Activated T-helper 1 cell treated with anti-CD3 and anti-CD28 coated beads, Interleukin-12 subunit alpha, Interleukin-12 subunit beta, Interleukin-2, Interleukin-4 antibody, amounts not matched to agents 30 ng/mL and 10 ng/mL and 1 ng/mL, durations not matched to agents 14 hours and 24 hours and 36 hours (primary cell): ENCODE measurements at regions not wholly inside any gene's neighbourhood (a gene's known extent, or its start where the extent isn't known, plus 50 kb on each side); places are given as distances from the start of the nearest gene placed in this dataset.

Source experiments
- DNase-seq: peaks from one replicate; pipeline ENCODE4 v3.0.0; 2021; ENCODE audit warnings: low spot score
- H3K27ac Mint-ChIP-seq: one replicate; pipeline ENCODE4 v1.8.0; 2021; ENCODE audit warnings: mild to moderate bottlenecking, mixed read lengths
- H3K27me3 Mint-ChIP-seq: one replicate; pipeline ENCODE4 v1.8.0; 2022; ENCODE audit warnings: mild to moderate bottlenecking, moderate library complexity, mixed read lengths; ENCODE audit not compliant: insufficient read depth
- H3K36me3 Mint-ChIP-seq: one replicate; pipeline ENCODE4 v1.8.0; 2021; ENCODE audit warnings: low read depth, mixed read lengths
- H3K4me1 Mint-ChIP-seq: one replicate; pipeline ENCODE4 v1.8.0; 2021; ENCODE audit warnings: low read depth, mixed read lengths
- H3K4me3 Mint-ChIP-seq: one replicate; pipeline ENCODE4 v1.8.0; 2021; ENCODE audit warnings: mild to moderate bottlenecking, moderate library complexity, mixed read lengths
- H3K9me3 Mint-ChIP-seq: one replicate; pipeline ENCODE4 v1.8.0; 2021; ENCODE audit warnings: mixed read lengths
- intact Hi-C: fragments of 100-400 bp; cut with micrococcal nuclease; formaldehyde crosslinking; loops from one replicate; pipeline ENCODE4 v1.15.1; 2024

GRCh38 chr2:217206016-217206725, 346.3 kb upstream of the TNP1 start:
- H3K9me3 Mint-ChIP-seq: peaks cover 11% of the 10 kb centered on the region
- DNase-seq: no peak
- H3K36me3 Mint-ChIP-seq: no peaks in the 10 kb centered on the region
- no peaks in the 10 kb centered on the region for H3K4me1 Mint-ChIP-seq
- peaks cover 28% of the 10 kb centered on the region for H3K27me3 Mint-ChIP-seq
- intact Hi-C loops: no loop called here
- H3K27ac Mint-ChIP-seq: no peak overlapping the region
- H3K4me3 Mint-ChIP-seq: no peak overlapping the region

DNA sequence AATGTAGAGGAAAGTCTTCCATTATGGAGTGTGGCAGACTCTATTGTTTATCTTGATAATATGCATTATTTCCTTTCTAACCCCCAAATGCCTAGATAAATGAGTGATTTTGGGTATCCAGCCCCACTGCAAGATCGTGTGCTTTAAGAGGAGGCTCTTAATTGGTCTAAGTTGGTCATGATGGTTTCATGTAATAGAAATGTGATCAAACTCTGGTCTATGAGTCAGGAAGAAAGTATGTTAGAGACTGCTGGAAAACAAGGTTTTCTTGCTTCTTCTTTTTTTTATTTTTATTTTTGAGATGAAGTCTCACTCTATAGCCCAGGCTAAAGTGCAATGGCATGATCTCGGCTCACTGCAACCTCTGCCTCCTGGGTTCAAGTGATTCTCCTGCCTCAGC, 344.5 kb upstream of the TNP1 start:
- H3K27me3 Mint-ChIP-seq: peaks cover 31% of the 10 kb centered on the region
- H3K4me1 Mint-ChIP-seq: no peaks in the 10 kb centered on the region
- intact Hi-C loops: loop anchor here (5.0 kb wide), 1 partner anchor 33 kb away; no protein-coding TSS in a partner anchor
- H3K27ac Mint-ChIP-seq: no peak overlapping the region
- H3K4me3 Mint-ChIP-seq: no peak overlapping the region
- peaks cover 11% of the 10 kb centered on the region for H3K9me3 Mint-ChIP-seq
- no peaks in the 10 kb centered on the region for H3K36me3 Mint-ChIP-seq
- no peak for DNase-seq

GRCh38 chr2:217203086-217203485, 343.2 kb upstream of the TNP1 start:
- Mint-ChIP-seq H3K27ac (no peak overlapping the region), H3K4me3 (no peak overlapping the region), H3K9me3 (peaks cover 11% of the 10 kb centered on the region), H3K27me3 (peaks cover 28% of the 10 kb centered on the region), H3K36me3 (no peaks in the 10 kb centered on the region), H3K4me1 (no peaks in the 10 kb centered on the region)
- intact Hi-C loops: loop anchor here (5.0 kb wide), 1 partner anchor 34 kb away; no protein-coding TSS in a partner anchor
- DNase-seq: no peak

GRCh38 chr2:217199255-217199630, 339.4 kb upstream of the TNP1 start:
- H3K4me3 Mint-ChIP-seq: no peak overlapping the region
- H3K27ac Mint-ChIP-seq: no peak overlapping the region
- no peaks in the 10 kb centered on the region for H3K4me1 Mint-ChIP-seq
- H3K9me3 Mint-ChIP-seq: peaks cover 17% of the 10 kb centered on the region
- no peaks in the 10 kb centered on the region for H3K36me3 Mint-ChIP-seq
- intact Hi-C loops: no loop called here
- no peak for DNase-seq
- peaks cover 18% of the 10 kb centered on the region for H3K27me3 Mint-ChIP-seq

GRCh38 chr2:217195658-217196446, 336.0 kb upstream of the TNP1 start:
- Mint-ChIP-seq H3K4me1 (no peaks in the 10 kb centered on the region), H3K4me3 (no peak overlapping the region), H3K9me3 (peaks cover 8% of the 10 kb centered on the region), H3K27ac (no peak overlapping the region), H3K36me3 (peaks cover 1% of the 10 kb centered on the region), H3K27me3 (peaks cover 3% of the 10 kb centered on the region)
- intact Hi-C loops: no loop called here
- no peak for DNase-seq

DNA sequence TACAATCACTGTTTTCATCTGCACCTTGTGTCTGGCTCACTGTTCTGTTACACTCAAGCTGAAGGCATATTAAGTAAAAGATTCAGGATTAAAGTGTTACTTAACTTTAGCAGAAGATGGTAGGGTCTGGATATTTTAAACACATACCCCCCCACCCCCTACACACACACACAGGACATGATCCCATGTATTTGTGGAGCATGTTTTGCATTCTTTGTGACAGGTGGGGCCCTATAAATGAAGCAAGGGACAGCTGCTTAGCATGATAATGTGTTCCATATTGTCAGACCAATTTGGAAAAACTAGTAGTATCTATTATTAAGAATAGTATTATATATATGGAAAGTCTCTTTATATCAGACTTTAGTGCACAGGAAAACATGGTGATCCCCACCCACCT, 335.2 kb upstream of the TNP1 start:
- Mint-ChIP-seq H3K4me3 (no peak overlapping the region), H3K9me3 (peaks cover 8% of the 10 kb centered on the region), H3K27me3 (no peaks in the 10 kb centered on the region), H3K36me3 (peaks cover 1% of the 10 kb centered on the region), H3K4me1 (no peaks in the 10 kb centered on the region), H3K27ac (no peak overlapping the region)
- no peak for DNase-seq
- intact Hi-C loops: no loop called here

GRCh38 chr2:217193431-217194340, 333.8 kb upstream of the TNP1 start:
- no peak overlapping the region for H3K4me3 Mint-ChIP-seq
- intact Hi-C loops: no loop called here
- no peak for DNase-seq
- no peaks in the 10 kb centered on the region for H3K27me3 Mint-ChIP-seq
- H3K9me3 Mint-ChIP-seq: peaks cover 8% of the 10 kb centered on the region
- peaks cover 1% of the 10 kb centered on the region for H3K36me3 Mint-ChIP-seq
- H3K4me1 Mint-ChIP-seq: no peaks in the 10 kb centered on the region
- H3K27ac Mint-ChIP-seq: no peak overlapping the region

DNA sequence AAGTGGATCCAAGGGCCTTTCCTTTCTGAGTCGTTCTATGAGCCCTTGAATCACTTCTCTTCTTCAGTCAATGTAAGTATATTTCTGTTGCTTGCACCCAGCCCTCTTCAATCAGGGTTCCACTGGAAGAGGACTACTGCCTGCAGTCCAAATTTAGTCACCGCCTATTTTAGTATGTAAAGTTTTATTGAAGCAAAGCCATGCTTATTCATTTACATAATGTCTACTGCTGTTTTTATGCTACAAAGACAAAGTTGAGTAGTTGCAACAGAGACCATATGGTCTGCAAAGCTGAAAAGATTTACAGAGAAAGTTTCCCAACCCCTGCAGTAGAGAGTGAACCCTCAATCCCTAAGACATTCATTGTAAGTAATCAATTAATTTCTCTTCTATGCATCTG, 332.5 kb upstream of the TNP1 start:
- Mint-ChIP-seq H3K27ac (no peak overlapping the region), H3K4me3 (no peak overlapping the region), H3K36me3 (peaks cover 1% of the 10 kb centered on the region), H3K4me1 (no peaks in the 10 kb centered on the region), H3K9me3 (peaks cover 6% of the 10 kb centered on the region), H3K27me3 (no peaks in the 10 kb centered on the region)
- intact Hi-C loops: no loop called here
- DNase-seq: no peak

GRCh38 chr2:217189747-217190146, 329.9 kb upstream of the TNP1 start:
- Mint-ChIP-seq H3K27ac (no peak overlapping the region), H3K4me3 (no peak overlapping the region), H3K36me3 (peaks cover 1% of the 10 kb centered on the region), H3K4me1 (no peaks in the 10 kb centered on the region), H3K27me3 (no peaks in the 10 kb centered on the region), H3K9me3 (no peaks in the 10 kb centered on the region)
- no peak for DNase-seq
- intact Hi-C loops: no loop called here

DNA sequence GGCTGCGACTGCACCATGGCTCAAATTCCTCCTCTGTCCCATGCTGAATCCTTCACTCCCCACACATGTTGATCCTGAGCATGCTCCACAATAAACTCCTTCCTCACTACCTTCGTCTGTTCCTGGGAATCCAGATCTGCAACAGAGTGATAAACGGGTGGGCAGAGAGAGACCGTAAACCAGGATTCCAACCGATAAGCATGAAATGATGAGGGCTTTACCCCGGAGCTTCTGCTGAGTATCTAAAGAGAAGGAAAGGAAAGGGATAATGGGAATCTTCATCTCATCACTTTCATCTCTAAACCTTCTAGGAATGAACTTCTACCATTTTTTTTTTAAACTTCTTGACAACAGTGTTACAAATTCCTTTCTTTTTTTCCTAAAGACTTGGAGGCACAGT, 329.3 kb upstream of the TNP1 start:
- no peaks in the 10 kb centered on the region for H3K9me3 Mint-ChIP-seq
- no peak for DNase-seq
- H3K36me3 Mint-ChIP-seq: peaks cover 1% of the 10 kb centered on the region
- H3K4me3 Mint-ChIP-seq: no peak overlapping the region
- intact Hi-C loops: no loop called here
- no peaks in the 10 kb centered on the region for H3K4me1 Mint-ChIP-seq
- no peak overlapping the region for H3K27ac Mint-ChIP-seq
- no peaks in the 10 kb centered on the region for H3K27me3 Mint-ChIP-seq

DNA sequence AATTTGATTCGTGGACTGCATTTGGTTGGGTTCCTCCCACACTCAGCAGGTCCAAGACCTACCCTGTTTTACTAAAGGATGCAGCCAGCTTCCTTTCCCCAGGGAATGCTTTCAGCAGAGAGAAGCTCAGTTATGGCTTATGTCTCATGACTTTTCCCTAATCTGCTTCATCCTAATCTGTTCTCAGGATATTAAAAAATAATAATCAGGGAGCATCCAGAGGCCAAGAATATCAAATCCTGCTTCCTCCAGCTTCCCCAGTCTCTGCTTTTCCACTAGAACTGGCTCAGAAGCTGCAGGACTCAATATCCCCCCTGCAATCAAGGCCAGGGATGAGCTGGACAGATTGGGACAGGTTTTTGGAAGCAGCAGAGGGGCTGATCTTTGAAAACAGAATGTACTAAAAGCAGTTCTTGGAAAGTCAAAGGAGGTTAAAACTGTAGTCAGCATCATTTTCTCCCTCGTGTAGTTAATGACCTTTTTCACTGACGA, 326.9 kb upstream of the TNP1 start:
- DNase-seq: no peak
- Mint-ChIP-seq H3K4me1 (no peaks in the 10 kb centered on the region), H3K36me3 (peaks cover 1% of the 10 kb centered on the region), H3K4me3 (no peak overlapping the region), H3K27me3 (no peaks in the 10 kb centered on the region), H3K9me3 (no peaks in the 10 kb centered on the region), H3K27ac (no peak overlapping the region)
- intact Hi-C loops: no loop called here

GRCh38 chr2:217186152-217186551, 326.3 kb upstream of the TNP1 start:
- Mint-ChIP-seq H3K4me1 (no peaks in the 10 kb centered on the region), H3K4me3 (no peak overlapping the region), H3K36me3 (no peaks in the 10 kb centered on the region), H3K27me3 (no peaks in the 10 kb centered on the region), H3K9me3 (no peaks in the 10 kb centered on the region), H3K27ac (no peak overlapping the region)
- no peak for DNase-seq
- intact Hi-C loops: no loop called here
